WTC11 (cell line): ENCODE measurements at regions not wholly inside any gene's neighbourhood (a gene's known extent, or its start where the extent isn't known, plus 50 kb on each side); places are given as distances from the start of the nearest gene placed in this dataset.

Experiments used
- E2F5 ChIP-seq: sonication (generic); formaldehyde crosslinking; IDR thresholded peaks from 2 replicates; pipeline ENCODE4 v1.8.1; 2022; ENCODE audit warnings: mild to moderate bottlenecking, moderate library complexity, missing genetic modification reagents
- TEAD4 ChIP-seq: sonication (generic); formaldehyde crosslinking; IDR thresholded peaks from 2 replicates; pipeline ENCODE4 v1.8.0; 2022; ENCODE audit warnings: mild to moderate bottlenecking, missing genetic modification reagents
- ZNF416 ChIP-seq: fragments of 250-450 bp; sonication (Bioruptor Pico); IDR thresholded peaks from 2 replicates; pipeline ENCODE4 v1.9.0; 2021; ENCODE audit warnings: mild to moderate bottlenecking, inconsistent platforms
- TF ChIP-seq, protein P1 (sequence below): fragments of 200-600 bp; IDR thresholded peaks from 2 replicates; pipeline ENCODE4 v1.8.0; 2022; ENCODE audit warnings: antibody characterized with exemption

DNA sequence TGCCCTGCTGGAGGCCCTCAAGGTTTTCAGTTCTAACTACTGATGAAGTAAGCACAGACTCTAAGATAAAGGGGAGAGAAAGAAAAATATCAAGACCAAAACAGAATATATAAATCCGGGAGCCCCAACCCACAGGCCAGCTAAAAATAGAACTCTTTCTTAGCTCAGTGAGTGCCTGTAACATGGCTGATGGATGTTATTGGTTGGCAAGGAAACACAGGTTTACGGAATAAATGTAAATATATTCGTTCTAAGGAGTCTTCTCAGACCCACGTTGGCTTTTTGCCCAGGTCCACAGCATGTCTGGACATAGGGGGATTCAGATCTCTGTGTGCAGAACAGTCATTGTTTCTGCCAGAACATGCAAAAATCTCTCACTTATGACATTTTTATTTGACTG, 139.0 kb upstream of the SERPINE2 start:
- TF ChIP-seq, protein P1, sequence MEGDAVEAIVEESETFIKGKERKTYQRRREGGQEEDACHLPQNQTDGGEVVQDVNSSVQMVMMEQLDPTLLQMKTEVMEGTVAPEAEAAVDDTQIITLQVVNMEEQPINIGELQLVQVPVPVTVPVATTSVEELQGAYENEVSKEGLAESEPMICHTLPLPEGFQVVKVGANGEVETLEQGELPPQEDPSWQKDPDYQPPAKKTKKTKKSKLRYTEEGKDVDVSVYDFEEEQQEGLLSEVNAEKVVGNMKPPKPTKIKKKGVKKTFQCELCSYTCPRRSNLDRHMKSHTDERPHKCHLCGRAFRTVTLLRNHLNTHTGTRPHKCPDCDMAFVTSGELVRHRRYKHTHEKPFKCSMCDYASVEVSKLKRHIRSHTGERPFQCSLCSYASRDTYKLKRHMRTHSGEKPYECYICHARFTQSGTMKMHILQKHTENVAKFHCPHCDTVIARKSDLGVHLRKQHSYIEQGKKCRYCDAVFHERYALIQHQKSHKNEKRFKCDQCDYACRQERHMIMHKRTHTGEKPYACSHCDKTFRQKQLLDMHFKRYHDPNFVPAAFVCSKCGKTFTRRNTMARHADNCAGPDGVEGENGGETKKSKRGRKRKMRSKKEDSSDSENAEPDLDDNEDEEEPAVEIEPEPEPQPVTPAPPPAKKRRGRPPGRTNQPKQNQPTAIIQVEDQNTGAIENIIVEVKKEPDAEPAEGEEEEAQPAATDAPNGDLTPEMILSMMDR: no peak
- TF ChIP-seq ZNF416 (CRISPR knock-in tag): no peak
- no peak for TF ChIP-seq TEAD4 (CRISPR knock-in tag)
- no peak for TF ChIP-seq E2F5 (CRISPR knock-in tag)
